ENCODE measurements at regions not wholly inside any gene's neighbourhood (a gene's known extent, or its start where the extent isn't known, plus 50 kb on each side); places are given as distances from the start of the nearest gene placed in this dataset.

DNA sequence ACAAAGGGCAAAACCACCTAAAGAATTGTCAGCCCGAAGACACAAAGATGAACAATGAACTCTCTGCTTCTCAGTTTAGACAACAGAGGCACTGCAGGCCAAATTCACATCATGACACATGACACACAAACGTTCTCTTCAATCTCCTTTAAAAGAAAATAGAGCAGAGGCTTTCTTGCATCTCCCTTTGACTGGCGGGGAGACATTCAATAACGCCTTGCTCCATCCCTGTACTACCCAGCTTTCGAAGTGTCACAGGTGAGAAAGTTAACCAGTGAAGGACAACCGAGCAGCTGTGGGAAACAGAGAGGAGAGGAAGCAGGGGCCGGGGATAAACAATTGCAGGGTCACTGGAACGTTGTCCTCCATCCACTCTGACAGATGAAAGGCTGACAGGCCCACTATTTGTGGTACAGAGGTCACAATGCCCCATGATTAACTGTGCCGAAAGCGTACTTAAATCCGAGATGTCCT lies 130.8 kb downstream of the PHLDA1 start:
- DNase-seq (ENCODE audit: low read depth in 3 of 3) = no peak

DNA sequence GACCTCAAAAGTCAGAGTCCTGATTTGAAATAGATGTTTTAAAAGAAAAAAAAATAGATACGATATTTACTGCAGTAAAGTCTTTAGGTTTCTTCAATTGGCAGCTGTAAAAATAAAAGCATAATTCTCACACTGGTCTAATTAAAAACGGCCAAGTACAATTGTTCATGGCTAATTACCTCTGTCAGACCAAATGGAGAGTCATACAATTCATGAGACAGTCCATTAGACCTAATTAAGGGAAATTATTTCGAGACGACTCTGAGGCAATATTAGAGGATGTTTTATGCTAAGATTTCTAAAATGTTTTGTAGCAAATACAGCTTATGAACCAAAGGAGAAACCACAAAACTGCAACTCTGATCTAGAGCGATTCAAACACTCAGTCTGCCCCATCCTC lies 131.3 kb downstream of the PHLDA1 start:
- no peak for DNase-seq (ENCODE audit: low read depth in 3 of 3)

GRCh38 chr12:75894965-75895754 lies 136.4 kb downstream of the PHLDA1 start:
- no peak for DNase-seq (ENCODE audit: low read depth in 3 of 3)

DNA sequence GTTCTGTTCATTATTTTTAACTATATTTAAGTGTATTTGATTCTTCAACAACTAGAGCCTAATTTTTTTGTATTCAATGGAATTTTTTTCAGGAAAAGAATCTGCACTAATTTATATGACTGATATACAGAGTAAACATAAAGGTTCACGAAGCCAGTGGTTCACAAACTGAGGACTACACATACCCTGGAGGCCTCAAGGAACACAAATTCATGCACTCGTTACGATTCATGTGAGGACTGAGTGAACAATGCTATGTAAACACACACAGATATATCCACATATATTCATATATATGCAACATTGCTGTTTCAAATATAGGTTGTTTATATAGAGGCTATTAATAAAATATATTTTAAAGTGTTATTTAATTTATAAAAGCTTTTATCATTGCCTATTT lies 137.8 kb downstream of the PHLDA1 start:
- no peak for DNase-seq (ENCODE audit: low read depth in 3 of 3)

DNA sequence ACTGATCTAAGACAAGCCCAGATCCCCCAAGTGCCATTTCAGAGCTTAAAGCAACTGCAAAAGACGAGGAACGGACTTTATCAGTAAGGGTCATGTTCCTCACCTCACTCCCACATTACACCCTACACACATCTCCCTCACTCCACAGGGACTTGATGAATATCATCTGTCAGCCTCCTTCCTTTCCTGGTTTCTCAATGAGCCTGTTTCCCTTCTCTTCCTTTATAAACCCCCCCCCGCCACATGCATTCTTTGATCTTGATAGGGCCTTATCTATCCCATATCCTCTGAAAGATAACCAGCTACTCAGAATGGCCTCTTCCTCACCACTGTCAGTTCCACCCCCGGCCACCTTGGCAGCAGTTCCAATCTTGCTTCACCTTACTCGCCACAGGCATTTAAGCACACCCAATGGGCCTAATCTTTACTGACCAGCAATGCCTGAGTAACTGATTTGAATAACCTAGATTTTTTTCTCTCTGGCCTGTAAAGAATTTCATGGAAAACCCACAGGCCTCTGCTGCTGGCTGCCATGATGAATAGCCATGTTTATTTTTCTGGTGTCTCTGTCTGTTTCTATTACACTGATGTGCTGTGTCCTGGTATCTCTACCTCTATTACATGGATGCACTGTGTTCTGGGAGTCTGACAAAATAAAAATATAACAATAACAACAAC lies 138.7 kb downstream of the PHLDA1 start:
- DNase-seq (ENCODE audit: low read depth in 3 of 3) = no peak

DNA sequence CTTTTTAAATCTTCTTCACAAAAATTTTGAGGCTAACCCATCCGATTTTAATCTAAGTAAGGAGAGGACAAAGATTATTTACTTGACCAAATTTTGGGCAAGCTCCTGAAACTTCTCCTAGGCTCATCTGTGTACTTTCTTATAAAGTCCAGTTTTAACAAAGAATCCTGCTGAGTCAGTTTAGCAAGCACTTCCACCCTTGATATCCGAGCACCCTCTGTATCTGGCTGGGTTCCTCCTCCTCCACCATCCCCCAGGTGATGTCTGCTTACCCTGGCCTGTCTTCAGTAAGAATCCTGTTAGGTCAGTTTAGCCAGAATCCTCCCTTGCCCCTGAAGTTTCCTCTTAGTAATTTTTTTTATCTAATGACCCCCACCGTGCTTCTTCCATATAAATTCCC lies 140.5 kb downstream of the PHLDA1 start:
- DNase-seq (ENCODE audit: low read depth in 3 of 3) = no peak

- DNase-seq (ENCODE audit: low read depth in 3 of 3) = no peak
Observed at GRCh38 chr12:75890660-75891059, 140.9 kb downstream of the PHLDA1 start.

GRCh38 chr12:75890141-75890540 lies 141.4 kb downstream of the PHLDA1 start:
- DNase-seq (ENCODE audit: low read depth in 3 of 3) = no peak

DNA sequence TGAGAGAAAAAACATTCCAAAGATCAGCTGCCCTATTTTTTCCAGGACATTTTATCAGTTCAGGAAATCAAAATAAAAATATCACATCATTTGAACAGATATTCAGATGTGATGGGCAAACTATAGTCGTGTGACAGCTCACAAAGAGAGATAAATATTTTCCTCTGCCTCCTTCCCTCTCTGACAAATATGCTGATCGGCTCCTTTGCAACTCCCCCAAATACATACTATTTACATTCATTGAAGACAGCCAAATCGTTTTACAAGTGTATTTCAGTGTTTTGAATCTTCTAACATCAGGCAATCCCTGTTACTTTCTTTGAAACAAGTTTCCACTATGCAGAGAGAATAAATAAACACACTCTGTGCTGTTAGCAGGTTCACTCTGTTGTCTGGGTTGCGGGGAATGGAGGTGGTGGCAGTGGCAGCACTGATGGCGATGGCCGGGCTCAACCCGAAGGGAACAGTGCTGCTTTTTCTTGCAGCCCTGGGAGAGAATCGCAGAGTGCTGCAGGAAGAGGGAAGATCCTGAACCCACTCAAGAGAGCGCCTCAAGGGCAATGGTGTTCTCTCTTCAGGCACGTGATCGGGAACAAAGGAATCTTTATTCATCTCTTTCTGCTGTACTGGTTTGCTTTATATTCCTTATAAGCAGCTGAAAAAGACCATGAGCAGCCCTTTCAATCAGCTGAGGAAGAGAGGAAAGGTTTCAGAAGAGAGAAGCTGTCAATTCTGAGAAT lies 142.5 kb downstream of the PHLDA1 start:
- no peak for DNase-seq (ENCODE audit: low read depth in 3 of 3)

DNA sequence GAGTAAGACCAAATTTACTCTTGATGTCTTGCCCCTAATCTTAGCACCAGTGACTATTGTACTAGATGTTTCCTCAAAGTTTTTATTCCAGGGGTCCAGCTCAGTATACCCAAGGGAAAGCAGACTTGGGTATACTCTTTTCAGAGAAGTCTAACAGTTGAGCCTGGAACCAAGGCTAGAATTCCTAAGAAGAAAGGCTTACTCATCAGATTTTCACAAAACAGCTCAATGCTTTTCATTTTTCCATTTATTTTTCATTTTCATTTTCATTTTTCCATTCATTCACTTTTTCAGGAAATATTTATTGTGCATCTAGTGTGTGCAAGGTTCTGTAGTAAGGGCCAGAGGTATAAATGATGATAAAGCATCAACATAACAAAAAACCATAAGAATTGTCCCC lies 143.2 kb downstream of the PHLDA1 start:
- no peak for DNase-seq (ENCODE audit: low read depth in 3 of 3)

DNA sequence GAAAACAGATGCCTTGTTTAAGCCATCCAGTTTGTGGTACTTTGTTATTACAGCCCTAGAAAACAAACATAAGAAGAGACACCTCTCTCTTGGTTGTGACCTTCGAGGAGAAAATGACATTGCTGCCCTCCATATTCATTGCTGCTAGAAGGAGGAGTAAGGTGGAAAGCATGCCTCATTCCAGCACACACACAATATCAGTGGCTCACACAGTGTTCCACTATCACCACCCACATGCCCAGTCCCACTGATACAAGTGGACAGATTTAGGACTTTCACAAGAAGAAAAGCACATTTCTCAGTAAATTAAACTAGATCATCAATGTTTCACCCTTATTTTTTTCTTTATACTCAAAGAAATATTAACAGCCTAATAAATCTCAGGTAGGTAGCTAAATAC lies 143.6 kb downstream of the PHLDA1 start:
- no peak for DNase-seq (ENCODE audit: low read depth in 3 of 3)

GRCh38 chr12:75884465-75884985 lies 147.1 kb downstream of the PHLDA1 start:
- no peak for DNase-seq (ENCODE audit: low read depth in 3 of 3)

DNA sequence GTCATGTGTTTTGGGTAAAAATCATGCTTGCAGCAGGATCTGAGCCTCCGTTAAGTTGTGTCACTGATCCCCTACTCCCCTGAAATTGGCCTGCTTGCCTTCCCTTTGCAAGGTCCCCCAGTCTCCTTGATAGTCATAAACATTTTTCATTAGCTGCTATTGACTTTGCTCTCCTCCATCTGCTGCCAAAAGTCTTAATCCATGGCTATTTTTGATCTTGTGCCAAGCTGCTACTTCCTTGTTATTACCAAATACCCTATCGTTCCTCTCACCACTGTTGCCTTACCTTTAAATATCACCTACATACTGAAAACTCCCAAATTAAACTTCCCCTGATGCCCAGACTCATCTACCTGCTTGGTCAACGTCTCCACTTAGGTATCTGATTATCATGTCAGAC lies 148.3 kb downstream of the PHLDA1 start:
- no peak for DNase-seq (ENCODE audit: low read depth in 3 of 3)

GRCh38 chr12:75882421-75882820 lies 149.2 kb downstream of the PHLDA1 start:
- DNase-seq (ENCODE audit: low read depth in 3 of 3) = no peak

DNA sequence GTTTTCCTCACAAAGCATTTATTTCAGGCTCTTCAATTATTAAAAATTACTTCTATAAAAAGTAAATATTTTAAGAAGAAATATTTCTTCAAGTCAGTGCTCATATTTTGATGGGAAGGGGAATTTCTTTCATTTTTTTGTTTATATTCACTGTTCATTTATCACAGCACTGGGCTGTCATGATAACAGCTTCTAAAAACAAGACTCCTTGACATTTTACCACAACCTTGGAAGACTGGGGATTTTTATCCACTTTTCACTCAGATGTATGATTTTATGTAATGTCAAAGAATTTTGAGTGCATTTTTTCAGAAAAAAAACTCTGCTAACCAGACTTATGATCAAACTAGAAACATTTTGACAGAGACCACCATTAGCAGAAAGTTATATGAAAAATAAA lies 149.7 kb downstream of the PHLDA1 start:
- DNase-seq (ENCODE audit: low read depth in 3 of 3) = no peak

DNA sequence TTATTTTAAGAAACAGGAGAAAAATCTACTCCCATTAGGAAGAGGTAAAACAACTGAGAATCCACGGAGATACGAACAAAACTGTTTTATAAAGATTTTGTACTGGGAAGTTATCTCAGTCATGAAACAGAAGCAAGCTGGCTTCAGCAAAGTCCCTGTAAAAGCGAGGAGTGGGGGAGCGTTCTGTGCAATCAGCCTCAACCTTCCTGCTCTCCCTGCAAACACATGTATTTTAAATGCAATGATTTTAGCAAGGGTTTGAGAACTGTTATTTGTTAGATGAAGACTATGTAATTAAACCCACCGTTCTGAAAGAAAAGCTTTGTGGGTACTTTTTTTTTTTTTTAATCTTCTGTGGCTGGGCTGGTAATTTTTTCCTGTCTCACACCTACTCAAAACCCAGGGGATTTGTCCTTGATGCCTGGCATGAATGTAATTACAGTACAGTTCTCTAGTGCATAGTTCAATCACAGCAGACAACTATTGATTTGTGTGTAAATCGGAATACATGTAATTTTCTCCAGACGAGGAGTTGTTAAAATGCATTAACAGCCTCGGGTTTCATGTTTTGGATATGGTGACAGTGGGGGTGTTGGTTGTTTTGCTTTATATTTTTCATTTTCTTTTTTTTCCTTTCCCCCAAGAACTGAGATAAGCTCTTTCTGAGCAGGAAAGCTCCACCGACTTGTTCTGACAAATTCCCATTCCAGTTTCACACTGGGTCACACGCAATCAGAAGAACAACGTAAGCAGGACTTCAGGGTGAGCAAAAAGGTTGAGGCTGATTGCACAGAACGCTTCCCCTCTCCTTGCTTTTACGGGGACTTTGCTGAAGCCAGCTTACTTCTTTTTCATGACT lies 153.6 kb downstream of the PHLDA1 start:
- DNase-seq (ENCODE audit: low read depth in 3 of 3) = no peak

DNA sequence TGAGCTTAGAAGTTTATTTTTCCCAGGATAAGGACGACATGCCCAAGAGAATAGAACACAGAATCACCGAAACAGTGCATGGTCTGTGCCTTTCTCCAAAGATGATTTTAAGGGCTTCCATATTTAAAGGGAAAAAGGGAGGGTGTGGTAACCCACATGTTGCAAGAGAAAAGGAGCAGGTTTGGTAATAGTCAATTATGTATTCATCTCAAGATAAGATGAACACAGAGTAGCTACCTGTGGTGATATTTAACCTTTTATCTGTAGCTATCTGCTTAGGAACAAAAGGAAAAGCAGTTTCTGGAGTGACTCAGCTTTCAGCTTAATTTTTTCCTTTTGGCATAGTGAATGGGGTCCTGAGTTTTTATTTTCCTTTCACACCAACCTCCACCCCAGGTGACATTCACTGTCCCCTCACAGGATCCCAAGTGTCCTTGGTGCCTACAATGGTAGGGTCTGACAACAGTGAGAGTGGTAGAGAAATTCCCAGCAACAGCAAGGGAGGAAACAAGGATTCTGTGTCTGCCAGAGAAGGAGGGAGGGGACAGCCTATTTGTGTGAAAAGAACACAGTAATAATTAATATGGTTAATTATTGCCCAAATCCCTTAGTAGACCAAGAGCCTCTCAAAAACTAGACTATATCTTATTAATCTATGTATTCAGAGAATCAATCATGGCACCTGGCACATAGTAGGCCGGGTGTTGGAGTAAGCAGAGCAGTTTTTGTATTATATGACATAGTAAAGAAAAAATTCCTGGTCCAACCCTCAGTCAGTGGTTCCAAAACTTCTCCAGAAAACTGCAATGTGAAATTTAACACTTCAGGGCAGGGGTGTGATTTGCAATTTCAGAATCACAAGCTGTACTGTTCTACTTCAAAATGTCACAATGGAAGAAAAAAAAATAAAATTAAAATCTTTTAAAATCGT lies 154.5 kb downstream of the PHLDA1 start:
- DNase-seq (ENCODE audit: low read depth in 3 of 3) = no peak

DNA sequence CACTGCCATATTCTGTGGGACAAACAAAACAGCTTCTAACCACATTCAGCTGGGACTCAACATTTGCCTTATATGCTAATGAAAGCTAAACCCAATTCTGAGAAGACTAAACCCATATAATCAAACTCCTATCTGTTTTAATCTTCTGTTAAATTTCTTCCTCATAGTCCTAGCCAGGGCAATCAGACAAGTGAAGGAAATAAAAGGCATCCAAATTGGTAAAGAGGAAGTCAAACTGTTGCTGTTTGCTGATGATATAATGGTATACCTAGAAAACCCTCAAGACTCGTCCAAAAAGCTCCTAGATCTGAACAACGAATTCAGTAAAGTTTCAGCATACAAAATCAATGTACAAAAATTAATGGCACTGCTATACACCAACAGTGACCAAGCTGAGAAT lies 157.1 kb downstream of the PHLDA1 start:
- no peak for DNase-seq (ENCODE audit: low read depth in 3 of 3)

DNA sequence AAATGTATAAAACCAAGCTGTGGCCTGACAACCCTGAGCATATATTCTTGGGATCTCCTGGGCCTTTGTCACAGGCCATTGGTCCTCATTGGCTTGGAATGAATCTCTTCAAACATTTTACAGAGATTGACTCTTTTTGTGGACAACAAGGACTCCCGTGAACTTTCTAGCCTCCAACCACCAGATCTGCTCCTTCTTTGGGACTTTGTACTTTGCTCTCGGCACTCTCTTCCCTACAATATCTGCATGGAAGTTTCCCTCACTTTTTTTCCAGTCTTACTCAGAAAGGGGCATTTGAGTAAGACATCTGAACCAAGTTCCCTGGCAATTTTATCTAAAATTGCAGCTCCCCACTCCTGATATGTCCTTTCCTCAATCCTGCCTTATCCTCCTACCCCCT lies 158.8 kb downstream of the PHLDA1 start:
- DNase-seq (ENCODE audit: low read depth in 3 of 3) = no peak

- no peak for DNase-seq (ENCODE audit: low read depth in 3 of 3)
Observed at GRCh38 chr12:75870878-75871277, 160.7 kb downstream of the PHLDA1 start.

All from stimulated activated CD4-positive, alpha-beta T cell treated with anti-CD3 and anti-CD28 coated beads, TNF-alpha, amount 100 ng/mL, for 4 hours (primary cell).